Keratinocyte (primary cell): ENCODE measurements at regions not wholly inside any gene's neighbourhood (a gene's known extent, or its start where the extent isn't known, plus 50 kb on each side); places are given as distances from the start of the nearest gene placed in this dataset.

Experiments used
- DNase-seq: peaks from one replicate; pipeline ENCODE4 v3.0.0-alpha.2; 2011; ENCODE audit warnings: low read depth, missing footprints, low spot score
- FAIRE-seq: peaks from 2 replicates; lab custom pipeline; 2011; peaks lifted over from hg19 to GRCh38; lab: Jason Lieb, UNC
- H2AFZ ChIP-seq: 2 replicates; pipeline ENCODE4 v1.6.0; 2012; ENCODE audit warnings: low read length, control low read depth, inconsistent platforms; ENCODE audit not compliant: control insufficient read depth
- H3K27ac ChIP-seq: 2 replicates; pipeline ENCODE4 v1.5.1; 2011; ENCODE audit warnings: low read length; ENCODE audit not compliant: control insufficient read depth, insufficient read depth
- H3K27me3 ChIP-seq: 3 replicates; pipeline ENCODE4 v1.6.0; 2011; ENCODE audit warnings: low read length; ENCODE audit not compliant: control insufficient read depth, insufficient read depth; ENCODE audit errors: extremely low read depth
- H3K36me3 ChIP-seq, 2 experiments: 2 replicates in 1 of 2; 3 replicates in 1 of 2; pipeline ENCODE4 v1.5.1; 2011; ENCODE audit warnings: low read length in 2 of 2, mild to moderate bottlenecking in 1 of 2; ENCODE audit not compliant: control insufficient read depth in 2 of 2, insufficient read depth in 2 of 2; ENCODE audit errors: extremely low read depth in 1 of 2
- H3K4me1 ChIP-seq: 3 replicates; pipeline ENCODE4 v1.5.1; 2011; ENCODE audit warnings: low read length; ENCODE audit not compliant: control insufficient read depth, insufficient read depth; ENCODE audit errors: extremely low read depth
- H3K4me2 ChIP-seq: 3 replicates; pipeline ENCODE4 v1.6.0; 2011; ENCODE audit warnings: low read depth, low read length; ENCODE audit not compliant: control insufficient read depth, insufficient read depth; ENCODE audit errors: extremely low read depth
- H3K4me3 ChIP-seq, 3 experiments: fragments of 200-600 bp in 1 of 3; sonication (generic) in 1 of 3; 2 replicates in 2 of 3; 3 replicates in 1 of 3; pipeline ENCODE4 v1.5.1; 2011 to 2016; ENCODE audit warnings: low read length in 3 of 3, mild to moderate bottlenecking in 3 of 3, control low read depth in 2 of 3, inconsistent platforms in 1 of 3, low read depth in 1 of 3, mixed read lengths in 1 of 3, mixed run types in 1 of 3, moderate library complexity in 1 of 3; ENCODE audit not compliant: control insufficient read depth in 2 of 3, insufficient read depth in 2 of 3; ENCODE audit errors: extremely low read depth in 1 of 3
- H3K79me2 ChIP-seq: 2 replicates; pipeline ENCODE4 v1.6.0; 2012; ENCODE audit warnings: low read length; ENCODE audit not compliant: control insufficient read depth, insufficient read depth
- H3K9ac ChIP-seq: 3 replicates; pipeline ENCODE4 v1.6.0; 2011; ENCODE audit warnings: low read length; ENCODE audit not compliant: control insufficient read depth, insufficient read depth; ENCODE audit errors: extremely low read depth
- H3K9me1 ChIP-seq: 3 replicates; pipeline ENCODE4 v1.6.0; 2011; ENCODE audit warnings: low read length; ENCODE audit not compliant: control insufficient read depth, insufficient read depth; ENCODE audit errors: extremely low read depth
- H3K9me3 ChIP-seq: 2 replicates; pipeline ENCODE4 v1.5.1; 2012; ENCODE audit warnings: low read depth, low read length; ENCODE audit not compliant: control insufficient read depth
- H4K20me1 ChIP-seq: 3 replicates; pipeline ENCODE4 v1.6.0; 2011; ENCODE audit warnings: low read length; ENCODE audit not compliant: control insufficient read depth, insufficient read depth; ENCODE audit errors: extremely low read depth
- EZH2 ChIP-seq: IDR thresholded peaks from one replicate; pipeline ENCODE4 v1.6.1; 2012; ENCODE audit warnings: inconsistent platforms, mild to moderate bottlenecking, low read length, moderate library complexity
- dilution Hi-C: fragments of 300-500 bp; cut with MboI; formaldehyde crosslinking; loops from one replicate; pipeline ENCODE4 v1.7.0; 2020; ENCODE audit warnings: low sequenced_read_pairs; ENCODE audit not compliant: extremely low pct_ligation_motif_present
- TF ChIP-seq, protein P1 (sequence below), 3 experiments: IDR thresholded peaks in 1 of 3; conservative IDR thresholded peaks in 1 of 3; optimal IDR thresholded peaks in 1 of 3; 2 replicates in 2 of 3; 3 replicates in 1 of 3; pipeline versions ENCODE3 to v1.5.1; 2011; ENCODE audit warnings: low read length in 3 of 3, mild to moderate bottlenecking in 3 of 3, moderate library complexity in 2 of 3, control low read depth in 1 of 3, inconsistent platforms in 1 of 3; ENCODE audit not compliant: insufficient read depth in 2 of 3; ENCODE audit errors: extremely low read depth in 1 of 3

- DNase-seq (no peak), FAIRE-seq (no peak)
- no peak overlapping the region for H3K27ac ChIP-seq
- H2AFZ ChIP-seq: no peak overlapping the region
- TF ChIP-seq, protein P1, sequence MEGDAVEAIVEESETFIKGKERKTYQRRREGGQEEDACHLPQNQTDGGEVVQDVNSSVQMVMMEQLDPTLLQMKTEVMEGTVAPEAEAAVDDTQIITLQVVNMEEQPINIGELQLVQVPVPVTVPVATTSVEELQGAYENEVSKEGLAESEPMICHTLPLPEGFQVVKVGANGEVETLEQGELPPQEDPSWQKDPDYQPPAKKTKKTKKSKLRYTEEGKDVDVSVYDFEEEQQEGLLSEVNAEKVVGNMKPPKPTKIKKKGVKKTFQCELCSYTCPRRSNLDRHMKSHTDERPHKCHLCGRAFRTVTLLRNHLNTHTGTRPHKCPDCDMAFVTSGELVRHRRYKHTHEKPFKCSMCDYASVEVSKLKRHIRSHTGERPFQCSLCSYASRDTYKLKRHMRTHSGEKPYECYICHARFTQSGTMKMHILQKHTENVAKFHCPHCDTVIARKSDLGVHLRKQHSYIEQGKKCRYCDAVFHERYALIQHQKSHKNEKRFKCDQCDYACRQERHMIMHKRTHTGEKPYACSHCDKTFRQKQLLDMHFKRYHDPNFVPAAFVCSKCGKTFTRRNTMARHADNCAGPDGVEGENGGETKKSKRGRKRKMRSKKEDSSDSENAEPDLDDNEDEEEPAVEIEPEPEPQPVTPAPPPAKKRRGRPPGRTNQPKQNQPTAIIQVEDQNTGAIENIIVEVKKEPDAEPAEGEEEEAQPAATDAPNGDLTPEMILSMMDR (optimal IDR thresholded peaks at IDR 0.05 in 1 of 3, IDR thresholded peaks at IDR 0.05 in 1 of 3, conservative IDR thresholded peaks at IDR 0.05 in 1 of 3; ENCODE audit: extremely low read depth in 1 of 3, insufficient read depth in 2 of 3, low read length in 3 of 3): no peak
- no peak for TF ChIP-seq EZH2
- H3K36me3 ChIP-seq: no peaks in the 10 kb centered on the region
- H3K27me3 ChIP-seq: no peaks in the 10 kb centered on the region
- dilution Hi-C loops: no loop called here
- no peak overlapping the region for H3K9ac ChIP-seq
- H3K4me3 ChIP-seq: no peak overlapping the region
- no peaks in the 10 kb centered on the region for H3K9me3 ChIP-seq
- H3K4me1 ChIP-seq: no peaks in the 10 kb centered on the region
- no peak overlapping the region for H3K4me2 ChIP-seq
- no peaks in the 10 kb centered on the region for H3K9me1 ChIP-seq
- H3K79me2 ChIP-seq: no peaks in the 10 kb centered on the region
- H4K20me1 ChIP-seq: no peaks in the 10 kb centered on the region
These were observed 107.5 kb downstream of the MTPAP start for GRCh38 chr10:30241422-30242110.

DNA sequence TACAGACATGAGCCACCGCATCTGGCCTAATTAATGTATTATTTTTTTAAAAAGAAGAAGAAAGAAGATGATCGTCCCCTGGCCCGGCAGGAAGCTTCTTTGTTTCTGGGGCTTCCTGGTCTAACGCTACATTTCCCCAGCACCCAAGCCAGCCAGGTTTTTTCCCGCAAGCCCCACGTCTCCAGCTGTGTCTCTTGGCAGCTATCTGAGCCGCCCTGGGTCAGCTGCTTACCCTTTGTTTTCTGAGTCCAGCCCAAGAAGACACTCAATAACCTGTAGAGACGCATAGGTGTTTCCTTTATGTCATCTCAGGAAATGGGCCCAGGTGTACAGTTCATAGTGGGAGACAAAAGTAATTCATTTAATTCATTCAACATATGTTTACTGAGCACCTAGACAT, 110.2 kb downstream of the MTPAP start:
- H3K4me1 ChIP-seq: no peaks in the 10 kb centered on the region
- dilution Hi-C loops: no loop called here
- FAIRE-seq: no peak

More for the DNA sequence above, 110.2 kb downstream of the MTPAP start:
- Histone ChIP-seq H3K9me1 (no peaks in the 10 kb centered on the region), H3K27ac (no peak overlapping the region), H3K4me2 (no peak overlapping the region), H3K79me2 (no peaks in the 10 kb centered on the region), H3K36me3 (no peaks in the 10 kb centered on the region), H2AFZ (no peak overlapping the region), H3K4me3 (no peak overlapping the region), H3K9ac (no peak overlapping the region), H4K20me1 (no peaks in the 10 kb centered on the region), H3K9me3 (no peaks in the 10 kb centered on the region), H3K27me3 (no peaks in the 10 kb centered on the region)
- no peak for DNase-seq
- TF ChIP-seq, protein P1 (optimal IDR thresholded peaks at IDR 0.05 in 1 of 3, IDR thresholded peaks at IDR 0.05 in 1 of 3, conservative IDR thresholded peaks at IDR 0.05 in 1 of 3; ENCODE audit: extremely low read depth in 1 of 3, insufficient read depth in 2 of 3, low read length in 3 of 3): no peak
- no peak for TF ChIP-seq EZH2
